ENCODE measurements at regions not wholly inside any gene's neighbourhood (a gene's known extent, or its start where the extent isn't known, plus 50 kb on each side); places are given as distances from the start of the nearest gene placed in this dataset.

GRCh38 chr10:57846307-57847065, 421.2 kb downstream of the IPMK start:
- no peaks in the 10 kb centered on the region for H3K9me3 ChIP-seq (ENCODE audit: control insufficient read depth in 2 of 3, insufficient read depth in 1 of 3, low read length in 3 of 3)
- no peaks in the 10 kb centered on the region for H3K27me3 ChIP-seq (ENCODE audit: control insufficient read depth, insufficient read depth, low read length)
- H3K27ac ChIP-seq (ENCODE audit: low read depth in 2 of 2, low read length in 2 of 2): no peak overlapping the region
- no peak overlapping the region for H3K9ac ChIP-seq (ENCODE audit: low read length in 3 of 3)
- no peak for FAIRE-seq
- no peak for DNase-seq
- TF ChIP-seq CTCF (IDR thresholded peaks at IDR 0.05; ENCODE audit: borderline replicate concordance, extremely low read depth, insufficient read depth): no peak
- H3K4me1 ChIP-seq (ENCODE audit: control insufficient read depth in 2 of 3, insufficient read depth in 2 of 3, low read depth in 1 of 3, low read length in 3 of 3): no peaks in the 10 kb centered on the region
- H3K4me3 ChIP-seq (ENCODE audit: low read length in 3 of 3): no peak overlapping the region
- intact Hi-C loops (cut with DNase I): no loop called here
- no peaks in the 10 kb centered on the region for H3K36me3 ChIP-seq (ENCODE audit: control insufficient read depth in 2 of 3, insufficient read depth in 3 of 3, low read length in 3 of 3)

GRCh38 chr10:57844387-57844998, 423.2 kb downstream of the IPMK start:
- Histone ChIP-seq H3K9ac (ENCODE audit: low read length in 3 of 3) (no peak overlapping the region), H3K27ac (ENCODE audit: low read depth in 2 of 2, low read length in 2 of 2) (no peak overlapping the region), H3K9me3 (ENCODE audit: control insufficient read depth in 2 of 3, insufficient read depth in 1 of 3, low read length in 3 of 3) (no peaks in the 10 kb centered on the region), H3K4me3 (ENCODE audit: low read length in 3 of 3) (no peak overlapping the region), H3K36me3 (ENCODE audit: control insufficient read depth in 2 of 3, insufficient read depth in 3 of 3, low read length in 3 of 3) (no peaks in the 10 kb centered on the region), H3K4me1 (ENCODE audit: control insufficient read depth in 2 of 3, insufficient read depth in 2 of 3, low read depth in 1 of 3, low read length in 3 of 3) (no peaks in the 10 kb centered on the region), H3K27me3 (ENCODE audit: control insufficient read depth, insufficient read depth, low read length) (no peaks in the 10 kb centered on the region)
- no peak for TF ChIP-seq CTCF (IDR thresholded peaks at IDR 0.05; ENCODE audit: borderline replicate concordance, extremely low read depth, insufficient read depth)
- intact Hi-C loops (cut with DNase I): no loop called here
- FAIRE-seq (no peak), DNase-seq (peak in 2 of 5 donors; percentile 7 to 13)

- Histone ChIP-seq H3K9ac (ENCODE audit: low read length in 3 of 3) (no peak overlapping the region), H3K27me3 (ENCODE audit: control insufficient read depth, insufficient read depth, low read length) (no peaks in the 10 kb centered on the region), H3K36me3 (ENCODE audit: control insufficient read depth in 2 of 3, insufficient read depth in 3 of 3, low read length in 3 of 3) (no peaks in the 10 kb centered on the region), H3K4me1 (ENCODE audit: control insufficient read depth in 2 of 3, insufficient read depth in 2 of 3, low read depth in 1 of 3, low read length in 3 of 3) (no peaks in the 10 kb centered on the region), H3K4me3 (ENCODE audit: low read length in 3 of 3) (no peak overlapping the region), H3K9me3 (ENCODE audit: control insufficient read depth in 2 of 3, insufficient read depth in 1 of 3, low read length in 3 of 3) (no peaks in the 10 kb centered on the region), H3K27ac (ENCODE audit: low read depth in 2 of 2, low read length in 2 of 2) (no peak overlapping the region)
- DNase-seq: no peak
- intact Hi-C loops (cut with DNase I): no loop called here
- no peak for FAIRE-seq
- TF ChIP-seq CTCF (IDR thresholded peaks at IDR 0.05; ENCODE audit: borderline replicate concordance, extremely low read depth, insufficient read depth): no peak
Measured at GRCh38 chr10:57830877-57831560, 436.7 kb downstream of the IPMK start.

All from kidney (tissue), 13 donors.